HepG2 (cell line): ENCODE measurements at regions not wholly inside any gene's neighbourhood (a gene's known extent, or its start where the extent isn't known, plus 50 kb on each side); places are given as distances from the start of the nearest gene placed in this dataset.

Source experiments
- ATAC-seq: fragments of 200-7000 bp; cut with Tn5 transposase; 3 replicates; pipeline ENCODE4 v1.9.1; 2020; ENCODE audit warnings: mild to moderate bottlenecking, moderate library complexity
- BruUV-seq: library from RNA; stranded (reverse); fragments of 400-500 nt; replicated peaks from 2 replicates; lab custom pipeline; 2021; lab: Mats Ljungman, UMichigan
- CTCF ChIA-PET: fragments of 300-600 bp; formaldehyde crosslinking; extraction: SDS; loops from one replicate; lab custom pipeline; 2021; ENCODE audit warnings: low total read pairs, inconsistent platforms, low intra/inter-chr PET ratio; lab: Yijun Ruan, JAX
- POLR2A ChIA-PET: fragments of 350-600 bp; sonication (Branson Sonifier 250); formaldehyde crosslinking; loops from one replicate; lab custom pipeline; 2020; ENCODE audit warnings: antibody characterized with exemption, inconsistent platforms; lab: Yijun Ruan, JAX
- DNase-seq: peaks from one replicate; pipeline ENCODE4 v3.0.0-alpha.2; 2015; ENCODE audit warnings: low spot score
- FAIRE-seq: peaks from 3 replicates; lab custom pipeline; 2011; peaks lifted over from hg19 to GRCh38; lab: Jason Lieb, UNC
- H2AFZ ChIP-seq: one replicate; pipeline ENCODE4 v1.6.1; 2011; ENCODE audit warnings: low read length, inconsistent platforms
- H3K27ac ChIP-seq: fragments of 300-600 bp; 3 replicates; pipeline ENCODE4 v1.8.0; 2011; ENCODE audit warnings: mixed run types, mild to moderate bottlenecking, mixed read lengths, low read length, inconsistent platforms; ENCODE audit not compliant: insufficient read depth; ENCODE audit errors: extremely low read length
- H3K27me3 ChIP-seq, 2 experiments: fragments of 200-600 bp in 1 of 2; 2 replicates in 1 of 2; 3 replicates in 1 of 2; pipeline versions ENCODE4 v1.6.0 to v1.8.0; 2011; ENCODE audit warnings: low read length in 2 of 2, mild to moderate bottlenecking in 2 of 2, moderate library complexity in 2 of 2, inconsistent platforms in 1 of 2; ENCODE audit not compliant: insufficient read depth in 2 of 2, control insufficient read depth in 1 of 2
- H3K36me3 ChIP-seq, 2 experiments: fragments of 200-600 bp in 1 of 2; replicated peaks in 1 of 2; 2 replicates in 1 of 2; 3 replicates in 1 of 2; pipeline versions ENCODE4 v1.5.1 to v1.8.0; 2011; ENCODE audit warnings: low read length in 2 of 2, inconsistent platforms in 1 of 2; ENCODE audit not compliant: insufficient read depth in 2 of 2, control insufficient read depth in 1 of 2
- H3K4me1 ChIP-seq: 2 replicates; pipeline ENCODE4 v1.5.1; 2012; ENCODE audit warnings: low read length, inconsistent platforms; ENCODE audit not compliant: insufficient read depth
- H3K4me2 ChIP-seq: 2 replicates; pipeline ENCODE4 v1.6.0; 2011; ENCODE audit warnings: low read depth, low read length, inconsistent platforms
- H3K4me3 ChIP-seq, 3 experiments: fragments of 200-600 bp in 1 of 3; sonication (generic), shearing (Covaris generic) in 1 of 3; replicated peaks in 1 of 3; 2 replicates each; pipeline ENCODE4 v1.5.1; 2011 to 2016; ENCODE audit warnings: low read length in 3 of 3, inconsistent platforms in 2 of 3, low read depth in 2 of 3, mild to moderate bottlenecking in 2 of 3, control low read depth in 1 of 3, mixed read lengths in 1 of 3; ENCODE audit not compliant: insufficient read depth in 1 of 3
- H3K79me2 ChIP-seq: one replicate; pipeline ENCODE4 v1.6.1; 2011; ENCODE audit warnings: low read length, inconsistent platforms; ENCODE audit not compliant: insufficient read depth
- H3K9ac ChIP-seq: 2 replicates; pipeline ENCODE4 v1.6.0; 2011; ENCODE audit warnings: mild to moderate bottlenecking, low read depth, low read length, inconsistent platforms; ENCODE audit not compliant: insufficient read depth
- H3K9me3 ChIP-seq: 2 replicates; pipeline ENCODE4 v1.5.1; 2012; ENCODE audit warnings: mild to moderate bottlenecking, low read length
- H4K20me1 ChIP-seq: 2 replicates; pipeline ENCODE4 v1.6.0; 2011; ENCODE audit warnings: inconsistent platforms, mild to moderate bottlenecking, low read length, moderate library complexity; ENCODE audit not compliant: insufficient read depth
- CCDC6 ChIP-seq: sonication (generic); formaldehyde crosslinking; IDR thresholded peaks from 2 replicates; pipeline ENCODE4 v1.8.1; 2022; ENCODE audit warnings: mild to moderate bottlenecking, missing genetic modification reagents, moderate library complexity
- TEF ChIP-seq: sonication (generic); formaldehyde crosslinking; IDR thresholded peaks from 2 replicates; pipeline ENCODE4 v1.5.0; 2020; ENCODE audit warnings: missing genetic modification reagents
- WGBS: methylation state at CpG from one replicate; pipeline ENCODE4 v1.1.6; 2017; ENCODE audit warnings: low lambda C conversion rate; 5-methylcytosine and 5-hydroxymethylcytosine counted together
- in situ Hi-C: cut with HindIII; loops from 2 replicates; pipeline ENCODE4 v1.10.0; 2017; ENCODE audit warnings: low pct_unique_long_range_greater_than_20kb; ENCODE audit not compliant: extremely low pct_ligation_motif_present
- intact Hi-C: fragments of 100-400 bp; cut with micrococcal nuclease; formaldehyde crosslinking; loops from one replicate; pipeline ENCODE4 v1.10.0; 2022; ENCODE audit not compliant: unreplicated experiment
- TF ChIP-seq, protein P1 (sequence below): sonication (generic); IDR thresholded peaks from 2 replicates; pipeline ENCODE4 v1.6.1; 2016; ENCODE audit warnings: low read depth, borderline replicate concordance
- TF ChIP-seq, protein P2 (sequence below): sonication (generic); formaldehyde crosslinking; conservative IDR thresholded peaks from 2 replicates; pipeline ENCODE4 v1.8.0; 2022; ENCODE audit warnings: mild to moderate bottlenecking, moderate library complexity, missing genetic modification reagents

DNA sequence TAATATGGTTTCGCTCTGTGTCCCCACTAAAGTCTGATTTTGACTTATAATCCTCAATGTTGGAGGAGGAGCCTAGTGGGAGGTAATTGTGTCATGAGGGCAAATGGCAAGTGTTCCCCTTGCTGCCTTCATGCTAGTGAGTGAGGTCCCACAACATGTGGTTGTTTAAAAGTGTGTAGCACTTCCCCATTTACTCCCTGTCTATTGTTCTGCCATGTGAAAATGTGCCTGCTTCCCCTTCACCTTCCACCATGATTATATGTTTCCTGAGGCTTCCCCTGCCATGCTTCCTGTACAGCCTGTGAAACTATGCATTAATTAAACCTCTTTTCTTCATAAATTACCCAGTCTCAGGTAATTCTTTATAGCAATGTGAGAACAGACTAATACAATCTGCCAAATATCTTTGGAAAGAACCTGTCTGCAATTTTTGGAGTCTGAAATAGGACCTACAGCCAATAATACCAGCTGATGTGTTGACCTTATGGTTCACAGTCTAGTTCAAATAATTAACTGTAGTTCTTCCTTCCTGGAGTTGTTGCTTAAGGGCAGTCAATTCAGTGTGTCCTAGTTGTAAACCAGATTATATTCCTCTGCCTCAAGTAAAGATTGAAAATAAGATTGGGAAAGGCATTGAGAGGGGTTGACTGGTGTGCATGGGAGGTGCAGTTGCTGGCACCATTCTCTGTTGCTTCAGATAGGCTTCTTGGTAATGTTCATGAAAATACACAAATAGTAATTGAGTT is 1442.9 kb downstream of the SLITRK1 start:
- Histone ChIP-seq H3K79me2 (no peaks in the 10 kb centered on the region), H3K27ac (no peak overlapping the region), H3K4me1 (no peaks in the 10 kb centered on the region), H3K9me3 (peaks cover 33% of the 10 kb centered on the region), H3K27me3 (no peaks in the 10 kb centered on the region), H3K4me3 (no peak overlapping the region), H3K9ac (no peak overlapping the region), H2AFZ (no peak overlapping the region), H3K4me2 (no peak overlapping the region), H4K20me1 (no peaks in the 10 kb centered on the region), H3K36me3 (no peaks in the 10 kb centered on the region)
- intact Hi-C loops = no loop called here
- ATAC-seq = no peak
- TF ChIP-seq, protein P1, sequence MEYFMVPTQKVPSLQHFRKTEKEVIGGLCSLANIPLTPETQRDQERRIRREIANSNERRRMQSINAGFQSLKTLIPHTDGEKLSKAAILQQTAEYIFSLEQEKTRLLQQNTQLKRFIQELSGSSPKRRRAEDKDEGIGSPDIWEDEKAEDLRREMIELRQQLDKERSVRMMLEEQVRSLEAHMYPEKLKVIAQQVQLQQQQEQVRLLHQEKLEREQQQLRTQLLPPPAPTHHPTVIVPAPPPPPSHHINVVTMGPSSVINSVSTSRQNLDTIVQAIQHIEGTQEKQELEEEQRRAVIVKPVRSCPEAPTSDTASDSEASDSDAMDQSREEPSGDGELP = no peak
- no peak for TF ChIP-seq CCDC6 (CRISPR knock-in tag)
- TF ChIP-seq, protein P2, sequence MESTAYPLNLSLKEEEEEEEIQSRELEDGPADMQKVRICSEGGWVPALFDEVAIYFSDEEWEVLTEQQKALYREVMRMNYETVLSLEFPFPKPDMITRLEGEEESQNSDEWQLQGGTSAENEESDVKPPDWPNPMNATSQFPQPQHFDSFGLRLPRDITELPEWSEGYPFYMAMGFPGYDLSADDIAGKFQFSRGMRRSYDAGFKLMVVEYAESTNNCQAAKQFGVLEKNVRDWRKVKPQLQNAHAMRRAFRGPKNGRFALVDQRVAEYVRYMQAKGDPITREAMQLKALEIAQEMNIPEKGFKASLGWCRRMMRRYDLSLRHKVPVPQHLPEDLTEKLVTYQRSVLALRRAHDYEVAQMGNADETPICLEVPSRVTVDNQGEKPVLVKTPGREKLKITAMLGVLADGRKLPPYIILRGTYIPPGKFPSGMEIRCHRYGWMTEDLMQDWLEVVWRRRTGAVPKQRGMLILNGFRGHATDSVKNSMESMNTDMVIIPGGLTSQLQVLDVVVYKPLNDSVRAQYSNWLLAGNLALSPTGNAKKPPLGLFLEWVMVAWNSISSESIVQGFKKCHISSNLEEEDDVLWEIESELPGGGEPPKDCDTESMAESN = no peak
- TF ChIP-seq TEF (CRISPR knock-in tag) = no peak
- ChIA-PET CTCF (no interaction called here), POLR2A (no interaction called here)
- BruUV-seq = no TSS peak
- in situ Hi-C loops = no loop called here
- no peak for DNase-seq
- WGBS = no CpG with 5 or more reads among the region's 1 CpG
- no peak for FAIRE-seq
